OCI-LY3 (cell line): ENCODE measurements at regions not wholly inside any gene's neighbourhood (a gene's known extent, or its start where the extent isn't known, plus 50 kb on each side); places are given as distances from the start of the nearest gene placed in this dataset.

Experiments used
- H2AFZ ChIP-seq: fragments of 200-600, 300-600 bp; shearing (Covaris generic); 2 replicates; pipeline ENCODE4 v1.6.0; 2014; ENCODE audit warnings: antibody characterized with exemption, low read depth, low read length
- H3K27ac ChIP-seq: fragments of 200-600, 300-600 bp; sonication (generic); 2 replicates; pipeline ENCODE4 v1.5.1; 2014; ENCODE audit warnings: mild to moderate bottlenecking, low read length, moderate library complexity, mixed read lengths
- H3K27me3 ChIP-seq: fragments of 200-600, 300-600 bp; sonication (generic); 2 replicates; pipeline ENCODE4 v1.6.1; 2014; ENCODE audit warnings: low read depth, low read length, mixed read lengths
- H3K36me3 ChIP-seq: fragments of 200-600, 300-600 bp; sonication (generic); replicated peaks from 2 replicates; pipeline ENCODE3; 2014; ENCODE audit warnings: low read depth, low read length, mixed read lengths
- H3K4me1 ChIP-seq: fragments of 300-600, 200-600 bp; sonication (generic); 2 replicates; pipeline ENCODE4 v1.6.1; 2014; ENCODE audit warnings: low read length, mixed read lengths
- H3K4me2 ChIP-seq: fragments of 200-600, 300-600 bp; sonication (generic); 2 replicates; pipeline ENCODE4 v1.6.1; 2014; ENCODE audit warnings: low read length, mixed read lengths
- H3K4me3 ChIP-seq: fragments of 300-600, 200-600 bp; sonication (generic); 2 replicates; pipeline ENCODE4 v1.5.1; 2014; ENCODE audit warnings: antibody characterized with exemption, mild to moderate bottlenecking, low read length, moderate library complexity
- H3K79me2 ChIP-seq: fragments of 300-600, 200-600 bp; shearing (Covaris generic); 2 replicates; pipeline ENCODE4 v1.6.1; 2014; ENCODE audit warnings: mild to moderate bottlenecking, low read length, mixed read lengths
- H3K9ac ChIP-seq: fragments of 300-600, 200-600 bp; shearing (Covaris generic); 2 replicates; pipeline ENCODE4 v1.6.0; 2014; ENCODE audit warnings: mild to moderate bottlenecking, low read length, moderate library complexity
- H3K9me3 ChIP-seq: fragments of 200-600, 300-600 bp; shearing (Covaris generic); 2 replicates; pipeline ENCODE4 v1.6.1; 2014; ENCODE audit warnings: low read length, mixed read lengths; ENCODE audit not compliant: insufficient read depth
- H4K20me1 ChIP-seq: fragments of 200-600, 300-600 bp; sonication (generic); 2 replicates; pipeline ENCODE4 v1.6.1; 2016; ENCODE audit warnings: low read length, mixed read lengths; ENCODE audit not compliant: insufficient read depth
- CTCF ChIP-seq: fragments of 200-600, 300-600 bp; sonication (generic); IDR thresholded peaks from 2 replicates; pipeline ENCODE4 v1.5.1; 2014; ENCODE audit warnings: antibody characterized with exemption, low read length, low read depth
- EZH2phosphoT487 ChIP-seq: fragments of 200-600 bp; shearing (Covaris generic); IDR thresholded peaks from 2 replicates; pipeline ENCODE4 v1.6.1; 2018; ENCODE audit warnings: antibody characterized with exemption, mixed run types, low read depth

- no peak overlapping the region for H3K9ac ChIP-seq
- no peaks in the 10 kb centered on the region for H3K79me2 ChIP-seq
- H3K4me3 ChIP-seq: no peak overlapping the region
- H3K27me3 ChIP-seq: no peaks in the 10 kb centered on the region
- H3K36me3 ChIP-seq: no peaks in the 10 kb centered on the region
- no peak overlapping the region for H2AFZ ChIP-seq
- no peak overlapping the region for H3K27ac ChIP-seq
- TF ChIP-seq CTCF (no peak), EZH2phosphoT487 (no peak)
- H4K20me1 ChIP-seq: no peaks in the 10 kb centered on the region
- no peaks in the 10 kb centered on the region for H3K9me3 ChIP-seq
- H3K4me2 ChIP-seq: no peak overlapping the region
- peaks cover 10% of the 10 kb centered on the region for H3K4me1 ChIP-seq
These were observed 135.1 kb upstream of the FRY start for GRCh38 chr13:31896427-31896826.

- no peak overlapping the region for H3K4me3 ChIP-seq
- no peak overlapping the region for H3K4me2 ChIP-seq
- no peak overlapping the region for H3K9ac ChIP-seq
These were observed 133.0 kb upstream of the FRY start for GRCh38 chr13:31898378-31899071.

DNA sequence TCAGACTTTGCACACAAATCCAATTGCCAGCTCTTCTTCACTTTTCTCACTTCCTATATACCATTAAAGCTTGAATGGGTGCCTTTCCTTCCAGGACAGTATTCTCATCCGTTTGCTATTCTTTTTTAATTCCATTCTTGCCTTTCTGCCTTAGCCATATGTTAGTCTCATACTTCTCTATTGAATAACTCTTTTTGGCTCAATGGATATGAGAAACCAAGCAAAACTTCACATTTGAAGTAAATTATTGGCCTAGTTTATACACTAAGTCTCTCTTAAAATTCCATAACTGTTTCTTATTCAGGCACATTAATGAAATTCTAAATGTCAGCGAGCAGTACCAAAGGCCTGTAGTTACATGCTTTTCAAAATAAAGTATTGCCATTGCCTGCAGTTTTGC lies 129.6 kb upstream of the FRY start:
- Histone ChIP-seq H3K4me3 (no peak overlapping the region), H3K4me2 (no peak overlapping the region), H3K9ac (no peak overlapping the region), H3K36me3 (no peaks in the 10 kb centered on the region), H3K9me3 (no peaks in the 10 kb centered on the region), H2AFZ (no peak overlapping the region), H3K79me2 (no peaks in the 10 kb centered on the region), H3K27me3 (no peaks in the 10 kb centered on the region), H4K20me1 (no peaks in the 10 kb centered on the region), H3K4me1 (peaks cover 8% of the 10 kb centered on the region), H3K27ac (no peak overlapping the region)
- TF ChIP-seq CTCF (no peak), EZH2phosphoT487 (no peak)

More at GRCh38 chr13:31898378-31899071, 133.0 kb upstream of the FRY start:
- H3K27me3 ChIP-seq: no peaks in the 10 kb centered on the region
- H3K9me3 ChIP-seq: no peaks in the 10 kb centered on the region
- no peaks in the 10 kb centered on the region for H3K79me2 ChIP-seq
- no peak overlapping the region for H2AFZ ChIP-seq
- no peaks in the 10 kb centered on the region for H4K20me1 ChIP-seq
- H3K36me3 ChIP-seq: no peaks in the 10 kb centered on the region
- no peak overlapping the region for H3K27ac ChIP-seq
- peaks cover 13% of the 10 kb centered on the region for H3K4me1 ChIP-seq
- TF ChIP-seq CTCF (no peak), EZH2phosphoT487 (no peak)

DNA sequence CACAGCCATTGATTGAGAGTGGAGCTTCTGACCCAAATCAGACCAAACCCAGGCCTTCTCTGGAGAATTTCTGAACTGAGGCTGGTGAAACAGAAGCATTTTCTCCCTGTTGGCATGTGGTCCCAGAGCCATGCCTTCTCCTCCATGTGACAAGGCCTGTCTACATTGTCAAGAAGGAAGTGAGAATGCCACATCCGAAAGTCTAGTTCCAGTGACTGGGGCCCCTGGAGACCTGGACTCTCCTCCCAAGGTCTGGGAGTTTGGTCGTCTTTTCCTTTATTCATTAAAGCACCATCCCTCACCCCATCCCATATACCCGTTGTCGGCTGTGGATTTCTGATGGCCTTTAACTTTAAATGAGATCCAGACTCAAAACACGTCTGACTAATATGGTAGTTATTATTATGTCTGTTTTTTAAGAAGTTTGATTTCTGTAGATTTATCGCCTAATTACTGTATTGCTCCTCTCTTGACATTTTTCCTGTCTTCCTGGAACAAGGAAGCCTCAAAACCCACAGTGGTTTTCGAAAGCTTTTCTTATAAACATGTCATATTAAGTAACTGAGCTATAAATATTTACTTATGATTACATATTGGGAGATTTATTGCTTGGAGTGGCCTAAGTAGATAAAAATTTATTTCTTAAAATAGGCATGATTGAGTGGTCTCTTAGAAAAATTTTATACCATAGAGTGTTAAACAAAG lies 128.3 kb upstream of the FRY start:
- Histone ChIP-seq H3K9me3 (no peaks in the 10 kb centered on the region), H4K20me1 (no peaks in the 10 kb centered on the region), H3K9ac (no peak overlapping the region), H3K4me2 (no peak overlapping the region), H2AFZ (no peak overlapping the region), H3K27me3 (peaks cover 6% of the 10 kb centered on the region; the same call in 1 of the 2 replicates), H3K27ac (no peak overlapping the region), H3K4me3 (no peak overlapping the region), H3K36me3 (no peaks in the 10 kb centered on the region), H3K4me1 (peaks cover 9% of the 10 kb centered on the region), H3K79me2 (no peaks in the 10 kb centered on the region)
- TF ChIP-seq EZH2phosphoT487 (no peak), CTCF (no peak)
